NCI-H146 (cell line): ENCODE measurements at regions not wholly inside any gene's neighbourhood (a gene's known extent, or its start where the extent isn't known, plus 50 kb on each side); places are given as distances from the start of the nearest gene placed in this dataset.
"Not testable (repeated sequence)": the region's sequence is repeated elsewhere in the genome, so short reads cannot be mapped to it uniquely, and the experiment has no call there.

Experiments used
- DNase-seq: peaks from one replicate; lab custom pipeline; 2025; lab: John Stamatoyannopoulos, UW

- DNase-seq: no peak
These were observed 66.6 kb downstream of the LACC1 start for GRCh38 chr13:43946281-43946680.

DNA sequence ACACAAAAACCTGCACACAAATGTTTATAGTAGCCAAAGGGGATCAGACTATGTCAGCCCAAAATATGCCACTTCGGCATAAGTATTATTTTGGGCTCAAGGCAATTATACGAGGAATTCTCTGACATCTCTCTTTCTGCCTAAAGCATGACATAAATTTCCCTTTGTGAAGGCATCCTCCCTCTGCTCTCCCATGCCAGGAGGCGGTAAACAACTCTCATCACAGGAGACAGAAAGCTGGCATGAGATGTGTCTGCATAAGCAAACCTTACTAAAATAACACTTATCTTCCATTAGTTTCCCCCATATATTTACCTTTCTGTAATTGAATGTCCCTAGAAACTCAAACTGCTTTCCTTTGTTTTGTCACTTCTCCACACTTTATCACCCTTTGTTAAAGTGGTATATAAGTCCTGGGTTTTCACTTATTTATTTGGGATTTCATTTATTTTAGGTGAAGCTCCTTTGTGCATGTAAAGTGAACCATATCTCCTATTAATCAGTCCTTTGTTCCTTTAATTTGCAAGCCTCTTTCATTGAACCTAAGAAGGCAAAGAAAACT, 68.3 kb downstream of the LACC1 start:
- no peak for DNase-seq

DNA sequence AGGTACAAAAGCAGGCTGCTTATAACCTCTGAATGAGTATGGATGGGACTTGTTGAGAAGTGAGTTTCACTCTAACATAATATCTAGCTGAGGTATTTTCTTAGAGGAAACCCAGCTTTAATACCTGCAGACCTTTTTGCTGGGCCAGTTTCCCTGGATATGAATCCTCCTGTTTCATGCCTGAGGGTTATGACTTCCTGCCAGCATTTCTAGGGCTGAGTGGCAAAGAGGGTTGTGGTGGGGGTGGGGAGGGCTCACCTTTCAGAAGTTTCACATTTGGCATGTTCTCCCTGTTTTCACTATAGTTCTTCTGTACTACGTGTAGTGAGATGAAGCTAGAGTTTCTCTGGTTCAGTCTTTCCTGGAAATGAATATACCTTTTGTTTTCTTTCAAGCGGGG, 73.7 kb downstream of the LACC1 start:
- DNase-seq: no peak

- DNase-seq: not testable (repeated sequence)
These were observed 77.3 kb downstream of the LACC1 start for GRCh38 chr13:43956975-43957374.

GRCh38 chr13:43959291-43959690, 79.6 kb downstream of the LACC1 start:
- DNase-seq: no peak

DNA sequence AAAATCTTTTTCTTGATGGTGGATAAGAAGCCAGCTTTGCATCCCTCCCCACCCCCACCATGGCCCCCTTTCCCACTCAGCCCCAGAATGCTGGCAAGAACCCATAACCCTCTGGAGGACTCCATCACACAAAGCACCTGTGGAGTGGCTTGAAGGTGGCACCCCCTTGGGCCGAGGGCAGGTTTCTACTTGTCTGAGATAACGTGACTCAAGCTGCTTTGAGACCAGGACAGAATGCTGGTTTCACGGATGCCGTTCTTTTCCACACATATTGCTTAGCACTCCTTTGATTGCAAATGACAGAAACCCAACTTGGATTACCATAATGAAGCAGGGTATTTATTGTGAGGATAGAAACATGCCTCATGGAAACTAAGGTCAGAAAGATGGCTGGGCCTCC, 82.2 kb downstream of the LACC1 start:
- peak; percentile 7 for DNase-seq

- no peak for DNase-seq
These were observed 84.0 kb downstream of the LACC1 start for GRCh38 chr13:43963726-43964125.

DNA sequence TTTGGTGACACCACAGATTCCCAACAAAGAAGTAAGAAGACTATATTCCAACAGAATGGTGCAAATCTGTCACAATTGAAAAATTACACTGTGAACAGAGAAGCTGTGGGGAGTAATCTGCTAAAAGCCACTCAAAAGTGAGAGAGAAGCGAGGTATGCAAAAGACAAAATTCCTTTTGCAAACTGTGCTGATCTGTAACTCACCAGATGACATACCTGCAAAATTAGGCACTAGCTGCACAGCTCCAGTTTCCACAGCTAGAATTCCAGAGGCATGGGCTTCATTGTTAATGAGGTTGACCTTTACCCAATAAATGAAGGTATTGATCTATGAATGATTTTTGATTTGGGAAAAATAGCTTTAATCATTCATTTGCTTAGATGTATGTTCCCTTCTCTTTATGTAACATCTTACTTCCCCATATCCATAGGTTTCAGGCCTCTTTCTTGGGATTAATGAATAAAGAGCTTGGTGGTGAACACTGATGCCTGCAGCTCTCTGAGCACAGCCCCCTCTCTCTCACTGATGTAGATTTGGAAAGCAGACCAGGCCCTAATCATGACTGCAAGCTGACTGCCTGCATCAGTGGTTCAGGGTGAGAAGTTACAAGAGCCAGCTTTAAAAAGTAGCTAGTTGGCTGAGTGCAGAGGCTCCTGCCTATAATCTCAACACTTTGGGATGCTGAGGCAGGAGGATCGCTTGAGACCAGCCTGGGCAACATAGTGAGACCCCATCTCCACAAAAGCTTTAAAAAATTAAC, 85.2 kb downstream of the LACC1 start:
- no peak for DNase-seq

- DNase-seq: no peak
These were observed 85.7 kb downstream of the LACC1 start for GRCh38 chr13:43965459-43965845.

DNA sequence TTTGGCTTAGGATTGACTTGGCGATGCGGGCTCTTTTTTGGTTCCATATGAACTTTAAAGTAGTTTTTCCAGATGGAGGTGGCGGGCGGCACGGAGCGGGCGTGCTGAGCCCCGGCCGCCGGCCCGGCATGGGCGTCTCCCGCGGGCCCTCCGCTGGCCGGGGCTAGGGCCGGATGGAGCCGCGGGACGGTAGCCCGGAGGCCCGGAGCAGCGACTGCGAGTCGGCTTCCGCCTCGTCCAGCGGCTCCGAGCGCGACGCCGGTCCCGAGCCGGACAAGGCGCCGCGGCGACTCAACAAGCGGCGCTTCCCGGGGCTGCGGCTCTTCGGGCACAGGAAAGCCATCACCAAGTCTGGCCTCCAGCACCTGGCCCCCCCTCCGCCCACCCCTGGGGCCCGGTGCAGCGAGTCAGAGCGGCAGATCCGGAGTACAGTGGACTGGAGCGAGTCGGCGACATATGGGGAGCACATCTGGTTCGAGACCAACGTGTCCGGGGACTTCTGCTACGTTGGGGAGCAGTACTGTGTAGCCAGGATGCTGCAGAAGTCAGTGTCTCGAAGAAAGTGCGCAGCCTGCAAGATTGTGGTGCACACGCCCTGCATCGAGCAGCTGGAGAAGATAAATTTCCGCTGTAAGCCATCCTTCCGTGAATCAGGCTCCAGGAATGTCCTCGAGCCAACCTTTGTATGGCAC, 88.7 kb downstream of the LACC1 start:
- DNase-seq: not testable (repeated sequence)

GRCh38 chr13:43968943-43969690, 89.4 kb downstream of the LACC1 start:
- DNase-seq: not testable (repeated sequence)

- not testable (repeated sequence) for DNase-seq
These were observed 90.2 kb downstream of the LACC1 start for GRCh38 chr13:43969919-43970318.

GRCh38 chr13:43970520-43971242, 91.0 kb downstream of the LACC1 start:
- not testable (repeated sequence) for DNase-seq

GRCh38 chr13:43971324-43971723, 91.6 kb downstream of the LACC1 start:
- not testable (repeated sequence) for DNase-seq

GRCh38 chr13:43977911-43978310, 98.2 kb downstream of the LACC1 start:
- no peak for DNase-seq

- no peak for DNase-seq
These were observed 99.0 kb downstream of the LACC1 start for GRCh38 chr13:43978688-43979087.

DNA sequence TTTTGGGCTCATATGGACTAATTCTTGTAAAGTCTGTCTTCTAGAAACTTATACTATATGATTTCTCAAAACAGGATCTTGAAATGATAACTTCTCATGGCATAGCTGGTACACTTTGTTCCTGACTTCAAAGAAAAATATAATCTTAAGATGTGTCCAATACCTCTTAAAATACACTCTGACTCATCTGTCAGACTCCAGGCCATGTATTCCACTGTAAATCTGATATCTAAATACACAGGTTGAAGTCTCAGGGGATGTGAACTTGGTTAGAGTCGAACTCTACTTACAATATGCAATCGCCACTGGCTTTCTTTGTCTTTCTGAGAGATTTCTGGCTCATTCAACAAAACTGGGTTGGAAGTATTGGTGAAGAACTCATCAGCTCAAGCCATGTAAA, 99.8 kb downstream of the LACC1 start:
- no peak for DNase-seq

DNA sequence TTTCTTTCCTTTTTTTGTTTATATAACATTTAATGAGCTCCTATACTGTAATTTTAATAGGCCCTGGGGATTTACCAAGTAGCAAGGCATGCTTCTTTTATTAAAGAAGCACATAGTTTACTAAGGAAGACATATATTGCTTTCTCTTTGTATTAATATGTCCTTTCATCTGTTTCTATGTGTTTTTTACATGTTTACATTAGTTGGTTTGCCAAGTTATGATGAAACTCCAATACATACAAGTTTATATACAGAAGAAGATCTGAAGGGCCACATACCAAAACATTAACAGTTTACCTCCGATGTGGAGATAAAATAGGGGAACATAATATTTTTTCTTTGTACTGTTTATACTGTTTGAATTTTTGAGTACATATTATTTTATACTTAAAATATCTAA, 100.9 kb downstream of the LACC1 start:
- DNase-seq: no peak

DNA sequence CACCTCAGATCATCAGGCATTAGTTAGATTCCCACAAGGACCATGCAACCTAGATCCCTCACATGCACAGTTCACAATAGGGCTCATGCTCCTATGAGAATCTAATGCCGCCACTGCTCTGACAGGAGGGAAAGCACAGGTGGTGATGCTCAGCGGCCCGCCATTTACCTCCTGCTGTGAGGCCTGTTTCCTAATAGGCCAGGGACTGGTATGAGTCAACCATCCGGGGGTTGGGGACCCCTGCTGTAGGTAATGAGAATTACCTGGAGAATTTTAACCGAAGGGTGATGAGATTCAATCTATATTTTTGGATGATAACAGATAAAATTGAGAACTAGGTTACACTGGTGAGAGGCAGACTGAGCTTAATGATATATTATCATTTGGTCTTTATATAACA, 101.4 kb downstream of the LACC1 start:
- peak; percentile 82 for DNase-seq

GRCh38 chr13:43981512-43982301, 102.0 kb downstream of the LACC1 start:
- no peak for DNase-seq

GRCh38 chr13:43983373-43983772, 103.7 kb downstream of the LACC1 start:
- DNase-seq: no peak
